Keratinocyte (primary cell): ENCODE measurements at regions not wholly inside any gene's neighbourhood (a gene's known extent, or its start where the extent isn't known, plus 50 kb on each side); places are given as distances from the start of the nearest gene placed in this dataset.

ENCODE experiments used
- EZH2 ChIP-seq: IDR thresholded peaks from one replicate; pipeline ENCODE4 v1.6.1; 2012; ENCODE audit warnings: inconsistent platforms, mild to moderate bottlenecking, low read length, moderate library complexity
- TF ChIP-seq, protein P1 (sequence below), 3 experiments: IDR thresholded peaks in 1 of 3; conservative IDR thresholded peaks in 1 of 3; optimal IDR thresholded peaks in 1 of 3; 2 replicates in 2 of 3; 3 replicates in 1 of 3; pipeline versions ENCODE3 to v1.5.1; 2011; ENCODE audit warnings: low read length in 3 of 3, mild to moderate bottlenecking in 3 of 3, moderate library complexity in 2 of 3, control low read depth in 1 of 3, inconsistent platforms in 1 of 3; ENCODE audit not compliant: insufficient read depth in 2 of 3; ENCODE audit errors: extremely low read depth in 1 of 3

DNA sequence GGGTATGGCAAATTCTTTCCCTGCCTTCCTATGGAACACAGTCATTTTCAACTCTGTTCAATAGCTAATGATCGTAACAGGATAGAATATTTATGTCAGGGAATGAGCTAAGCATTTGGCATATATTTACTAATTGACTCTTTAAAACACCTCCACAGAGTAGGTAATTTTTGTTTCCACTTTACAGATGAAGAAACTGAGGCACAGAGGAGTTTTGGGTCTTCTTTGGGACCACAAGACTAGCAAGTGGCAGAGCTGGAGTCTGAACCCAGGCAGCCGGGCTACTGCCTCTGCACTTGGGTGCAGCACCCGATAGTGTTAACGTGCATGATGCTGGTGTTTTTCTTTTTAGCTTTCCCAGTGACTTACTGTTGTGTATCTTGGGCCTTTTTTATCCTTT is 384.0 kb downstream of the SFMBT2 start:
- TF ChIP-seq, protein P1, sequence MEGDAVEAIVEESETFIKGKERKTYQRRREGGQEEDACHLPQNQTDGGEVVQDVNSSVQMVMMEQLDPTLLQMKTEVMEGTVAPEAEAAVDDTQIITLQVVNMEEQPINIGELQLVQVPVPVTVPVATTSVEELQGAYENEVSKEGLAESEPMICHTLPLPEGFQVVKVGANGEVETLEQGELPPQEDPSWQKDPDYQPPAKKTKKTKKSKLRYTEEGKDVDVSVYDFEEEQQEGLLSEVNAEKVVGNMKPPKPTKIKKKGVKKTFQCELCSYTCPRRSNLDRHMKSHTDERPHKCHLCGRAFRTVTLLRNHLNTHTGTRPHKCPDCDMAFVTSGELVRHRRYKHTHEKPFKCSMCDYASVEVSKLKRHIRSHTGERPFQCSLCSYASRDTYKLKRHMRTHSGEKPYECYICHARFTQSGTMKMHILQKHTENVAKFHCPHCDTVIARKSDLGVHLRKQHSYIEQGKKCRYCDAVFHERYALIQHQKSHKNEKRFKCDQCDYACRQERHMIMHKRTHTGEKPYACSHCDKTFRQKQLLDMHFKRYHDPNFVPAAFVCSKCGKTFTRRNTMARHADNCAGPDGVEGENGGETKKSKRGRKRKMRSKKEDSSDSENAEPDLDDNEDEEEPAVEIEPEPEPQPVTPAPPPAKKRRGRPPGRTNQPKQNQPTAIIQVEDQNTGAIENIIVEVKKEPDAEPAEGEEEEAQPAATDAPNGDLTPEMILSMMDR (optimal IDR thresholded peaks at IDR 0.05 in 1 of 3, IDR thresholded peaks at IDR 0.05 in 1 of 3, conservative IDR thresholded peaks at IDR 0.05 in 1 of 3; ENCODE audit: extremely low read depth in 1 of 3, insufficient read depth in 2 of 3, low read length in 3 of 3), result no peak
- TF ChIP-seq EZH2, result no peak
